ENCODE measurements at regions not wholly inside any gene's neighbourhood (a gene's known extent, or its start where the extent isn't known, plus 50 kb on each side); places are given as distances from the start of the nearest gene placed in this dataset.

- peak; percentile 7 for DNase-seq
Observed at GRCh38 chr11:71070490-71071453, 181.6 kb downstream of the SHANK2 start.

DNA sequence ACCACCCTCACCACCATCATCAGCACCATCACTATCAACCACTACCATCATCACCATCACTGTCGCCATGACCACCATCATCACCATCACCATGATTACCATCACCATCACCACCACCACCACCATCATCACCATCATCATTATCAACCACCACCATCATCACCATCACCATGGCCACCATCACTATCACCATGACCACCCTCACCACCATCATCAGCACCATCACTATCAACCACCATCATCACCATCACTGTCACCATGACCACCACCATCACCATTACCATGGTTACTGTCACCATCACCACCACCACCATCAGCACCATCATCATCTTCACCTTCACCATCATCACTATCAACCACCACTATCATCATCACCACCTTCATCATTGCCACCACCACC lies 183.4 kb downstream of the SHANK2 start:
- DNase-seq = no peak

GRCh38 chr11:71067753-71068152 lies 184.6 kb downstream of the SHANK2 start:
- DNase-seq = no peak

- no peak for DNase-seq
Observed at GRCh38 chr11:71066311-71066710, 186.1 kb downstream of the SHANK2 start.

DNA sequence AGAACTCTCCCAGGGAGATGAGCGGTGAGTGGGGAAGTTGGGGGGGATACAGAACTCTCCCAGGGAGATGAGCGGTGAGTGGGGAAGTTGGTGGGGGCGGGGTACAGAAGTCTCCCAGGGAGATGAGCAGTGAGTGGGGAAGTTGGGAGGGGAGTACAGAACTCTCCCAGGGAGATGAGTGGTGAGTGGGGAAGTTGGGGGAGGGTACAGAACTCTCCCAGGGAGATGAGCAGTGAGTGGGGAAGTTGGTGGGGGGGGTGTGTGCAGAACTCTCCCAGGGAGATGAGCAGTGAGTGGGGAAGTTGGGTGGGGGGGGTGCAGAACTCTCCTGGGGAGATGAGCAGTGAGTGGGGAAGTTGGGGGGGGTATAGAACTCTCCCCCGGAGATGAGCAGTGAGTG lies 186.5 kb downstream of the SHANK2 start:
- no peak for DNase-seq

- DNase-seq = no peak
Observed at GRCh38 chr11:71064702-71065515, 187.5 kb downstream of the SHANK2 start.

- no peak for DNase-seq
Observed at GRCh38 chr11:71064183-71064582, 188.2 kb downstream of the SHANK2 start.

GRCh38 chr11:71063129-71063528 lies 189.2 kb downstream of the SHANK2 start:
- DNase-seq = no peak

- DNase-seq = no peak
Observed at GRCh38 chr11:71062199-71062598, 190.2 kb downstream of the SHANK2 start.

DNA sequence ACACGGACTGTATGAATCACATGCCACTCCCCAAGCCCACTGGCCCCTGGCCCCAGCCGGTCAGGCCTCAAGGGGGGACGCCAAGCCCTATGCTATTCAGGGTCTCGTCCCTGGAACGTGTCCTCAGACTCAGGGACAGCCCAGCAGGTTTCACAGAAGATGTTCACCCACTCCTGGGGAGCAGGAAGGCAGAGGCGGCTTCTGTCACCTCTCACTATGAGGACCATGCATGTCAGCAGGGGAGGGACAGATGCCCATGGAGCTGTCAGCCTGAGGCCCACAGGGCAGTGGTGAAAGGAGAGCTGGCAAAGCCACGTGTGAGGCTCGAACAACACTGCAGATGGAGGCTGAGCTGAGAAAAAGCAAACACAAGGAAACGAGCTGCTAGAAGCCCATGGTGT lies 192.0 kb downstream of the SHANK2 start:
- no peak for DNase-seq

DNA sequence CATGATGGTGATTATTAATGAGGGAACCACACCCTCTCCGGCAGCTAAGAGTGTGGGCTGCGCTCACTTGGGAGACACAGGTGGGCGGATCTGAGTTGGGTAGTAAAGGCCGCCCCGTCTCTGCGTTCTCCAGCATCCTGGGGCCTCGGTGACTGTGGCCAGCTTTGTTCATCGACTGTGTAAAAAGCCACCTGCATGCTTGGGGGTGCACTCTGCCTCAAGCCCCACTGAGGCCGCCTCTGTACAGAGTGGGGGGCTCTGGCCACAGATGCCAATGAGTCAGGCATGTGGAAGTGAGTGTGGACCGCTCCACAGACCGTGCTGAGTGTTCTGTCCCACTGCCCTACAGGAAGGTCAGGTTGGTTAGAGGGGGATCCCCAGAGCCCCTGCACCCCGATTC lies 192.7 kb downstream of the SHANK2 start:
- no peak for DNase-seq

DNA sequence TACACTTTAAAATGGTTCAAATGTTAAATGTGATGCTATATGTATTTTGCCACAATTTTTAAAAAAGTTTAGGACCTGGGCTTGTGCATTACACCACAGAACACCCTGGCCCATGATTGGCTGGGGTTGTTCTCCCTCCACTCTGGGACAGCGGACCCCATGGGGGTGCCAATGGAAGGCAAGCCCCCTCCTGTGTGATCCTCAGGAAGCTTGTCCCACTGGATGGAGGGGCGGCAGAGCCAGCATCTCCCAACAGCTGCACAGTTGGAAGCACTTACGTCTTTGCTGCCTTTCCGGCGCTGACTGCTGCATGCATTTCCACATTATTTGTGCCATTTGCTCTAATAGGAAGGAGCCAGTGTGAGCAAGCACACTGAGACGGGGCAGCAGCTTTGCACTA lies 196.5 kb downstream of the SHANK2 start:
- no peak for DNase-seq
